ENCODE measurements at regions not wholly inside any gene's neighbourhood (a gene's known extent, or its start where the extent isn't known, plus 50 kb on each side); places are given as distances from the start of the nearest gene placed in this dataset.

DNA sequence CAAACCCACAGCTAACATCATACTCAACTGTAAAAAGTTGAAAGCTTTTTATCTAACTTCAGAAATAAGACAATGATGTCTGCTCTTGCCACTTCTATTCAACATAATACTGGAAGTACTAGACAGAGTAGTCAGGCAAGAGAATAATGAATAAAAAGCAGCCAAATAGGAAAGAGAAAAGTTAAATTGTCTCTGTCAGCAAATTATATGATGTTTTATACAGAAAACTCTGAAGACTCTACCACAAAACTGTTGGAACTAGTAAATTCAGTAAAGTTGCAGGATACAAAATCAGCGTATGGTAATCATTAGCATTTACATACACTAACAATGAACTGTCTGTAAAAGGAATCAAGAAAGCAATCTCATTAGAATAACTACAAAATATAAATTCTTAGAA, 752.9 kb upstream of the CT83 start:
- ChIA-PET POLR2A (no interaction called here), CTCF (no interaction called here)
- TF ChIP-seq LEF1 (IDR thresholded peaks at IDR 0.05; ENCODE audit: borderline replicate concordance) = no peak
- no peak for TF ChIP-seq FOXK2 (IDR thresholded peaks at IDR 0.05)
- no peak for TF ChIP-seq HDGF (IDR thresholded peaks at IDR 0.05; ENCODE audit: borderline replicate concordance)
- no peak for TF ChIP-seq TARDBP (IDR thresholded peaks at IDR 0.05)
- no peak for TF ChIP-seq ELF4 (IDR thresholded peaks at IDR 0.05)
- no peak for TF ChIP-seq CTBP1 (IDR thresholded peaks at IDR 0.05; ENCODE audit: borderline replicate concordance)
- TF ChIP-seq, protein P1, sequence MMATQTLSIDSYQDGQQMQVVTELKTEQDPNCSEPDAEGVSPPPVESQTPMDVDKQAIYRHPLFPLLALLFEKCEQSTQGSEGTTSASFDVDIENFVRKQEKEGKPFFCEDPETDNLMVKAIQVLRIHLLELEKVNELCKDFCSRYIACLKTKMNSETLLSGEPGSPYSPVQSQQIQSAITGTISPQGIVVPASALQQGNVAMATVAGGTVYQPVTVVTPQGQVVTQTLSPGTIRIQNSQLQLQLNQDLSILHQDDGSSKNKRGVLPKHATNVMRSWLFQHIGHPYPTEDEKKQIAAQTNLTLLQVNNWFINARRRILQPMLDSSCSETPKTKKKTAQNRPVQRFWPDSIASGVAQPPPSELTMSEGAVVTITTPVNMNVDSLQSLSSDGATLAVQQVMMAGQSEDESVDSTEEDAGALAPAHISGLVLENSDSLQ (IDR thresholded peaks at IDR 0.05) = no peak
- no peak for TF ChIP-seq ZNF384 (IDR thresholded peaks at IDR 0.05)
- no peak for TF ChIP-seq NFRKB (IDR thresholded peaks at IDR 0.05)
- TF ChIP-seq FOXM1 (IDR thresholded peaks at IDR 0.05; ENCODE audit: borderline replicate concordance) = no peak
- TF ChIP-seq BHLHE40 (IDR thresholded peaks at IDR 0.05; ENCODE audit: borderline replicate concordance) = no peak
- TF ChIP-seq ARNT (IDR thresholded peaks at IDR 0.05) = no peak
- TF ChIP-seq L3MBTL2 (conservative IDR thresholded peaks at IDR 0.05) = no peak
- TF ChIP-seq SP1 (IDR thresholded peaks at IDR 0.05) = no peak
- TF ChIP-seq FOXA1 (IDR thresholded peaks at IDR 0.05) = no peak
- TF ChIP-seq SUZ12 (IDR thresholded peaks at IDR 0.05) = no peak
- DNase-seq (ENCODE audit: extremely low spot score) = no peak

DNA sequence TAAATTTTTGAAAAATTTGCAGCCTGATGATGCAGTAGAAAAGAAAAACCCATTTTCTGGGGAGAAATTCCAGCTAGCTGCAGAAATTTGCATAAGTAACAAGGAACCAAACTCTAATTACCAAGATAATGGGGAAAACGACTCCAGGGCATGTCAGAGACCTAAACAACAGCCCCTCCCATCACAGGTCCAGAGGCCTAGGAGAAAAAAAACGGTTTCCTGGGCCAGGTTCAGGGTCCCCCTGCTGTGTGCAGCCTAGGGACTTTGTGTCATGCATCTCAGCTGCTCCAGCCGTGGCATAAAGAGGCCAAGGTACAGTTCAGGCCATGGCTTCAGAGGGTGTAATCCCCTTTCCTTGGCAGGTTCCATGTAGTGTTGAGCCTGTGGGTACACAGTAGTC, 733.7 kb upstream of the CT83 start:
- POLR2A ChIA-PET = no interaction called here
- DNase-seq (ENCODE audit: extremely low spot score) = no peak
- CTCF ChIA-PET = no interaction called here
- TF ChIP-seq NFRKB (IDR thresholded peaks at IDR 0.05) = no peak
- no peak for TF ChIP-seq FOXM1 (IDR thresholded peaks at IDR 0.05; ENCODE audit: borderline replicate concordance)
- no peak for TF ChIP-seq TARDBP (IDR thresholded peaks at IDR 0.05)
- TF ChIP-seq, protein P1 (IDR thresholded peaks at IDR 0.05) = no peak
- no peak for TF ChIP-seq SUZ12 (IDR thresholded peaks at IDR 0.05)
- TF ChIP-seq SP1 (IDR thresholded peaks at IDR 0.05) = no peak
- no peak for TF ChIP-seq FOXK2 (IDR thresholded peaks at IDR 0.05)
- no peak for TF ChIP-seq L3MBTL2 (conservative IDR thresholded peaks at IDR 0.05)
- TF ChIP-seq LEF1 (IDR thresholded peaks at IDR 0.05; ENCODE audit: borderline replicate concordance) = no peak
- TF ChIP-seq ARNT (IDR thresholded peaks at IDR 0.05) = no peak
- no peak for TF ChIP-seq ZNF384 (IDR thresholded peaks at IDR 0.05)
- no peak for TF ChIP-seq CTBP1 (IDR thresholded peaks at IDR 0.05; ENCODE audit: borderline replicate concordance)
- no peak for TF ChIP-seq ELF4 (IDR thresholded peaks at IDR 0.05)
- TF ChIP-seq FOXA1 (IDR thresholded peaks at IDR 0.05) = no peak
- TF ChIP-seq BHLHE40 (IDR thresholded peaks at IDR 0.05; ENCODE audit: borderline replicate concordance) = no peak
- TF ChIP-seq HDGF (IDR thresholded peaks at IDR 0.05; ENCODE audit: borderline replicate concordance) = no peak

DNA sequence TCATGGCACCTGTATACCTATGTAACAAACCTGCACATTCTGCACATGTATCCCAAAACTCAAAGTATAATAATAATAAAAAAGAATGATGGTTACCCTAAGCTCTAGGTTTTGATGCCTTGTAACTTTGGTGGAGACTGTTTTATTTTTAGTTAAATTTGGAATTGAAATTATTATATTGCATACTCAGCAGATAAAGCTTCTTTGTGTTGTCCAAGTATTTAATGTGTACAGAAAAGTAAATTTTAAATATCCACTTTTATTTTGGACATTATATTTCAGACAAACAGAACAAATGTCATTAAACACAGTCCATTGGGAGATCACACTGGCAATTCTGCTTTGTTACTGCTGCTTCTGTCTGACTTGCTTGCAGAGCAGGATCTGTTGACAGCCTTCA, 684.5 kb upstream of the CT83 start:
- ChIA-PET POLR2A (no interaction called here), CTCF (no interaction called here)
- no peak for TF ChIP-seq ELF4 (IDR thresholded peaks at IDR 0.05)
- TF ChIP-seq BHLHE40 (IDR thresholded peaks at IDR 0.05; ENCODE audit: borderline replicate concordance) = no peak
- TF ChIP-seq ZNF384 (IDR thresholded peaks at IDR 0.05) = no peak
- no peak for TF ChIP-seq TARDBP (IDR thresholded peaks at IDR 0.05)
- TF ChIP-seq L3MBTL2 (conservative IDR thresholded peaks at IDR 0.05) = no peak
- TF ChIP-seq, protein P1 (IDR thresholded peaks at IDR 0.05) = no peak
- TF ChIP-seq FOXA1 (IDR thresholded peaks at IDR 0.05) = no peak
- no peak for DNase-seq (ENCODE audit: extremely low spot score)

DNA sequence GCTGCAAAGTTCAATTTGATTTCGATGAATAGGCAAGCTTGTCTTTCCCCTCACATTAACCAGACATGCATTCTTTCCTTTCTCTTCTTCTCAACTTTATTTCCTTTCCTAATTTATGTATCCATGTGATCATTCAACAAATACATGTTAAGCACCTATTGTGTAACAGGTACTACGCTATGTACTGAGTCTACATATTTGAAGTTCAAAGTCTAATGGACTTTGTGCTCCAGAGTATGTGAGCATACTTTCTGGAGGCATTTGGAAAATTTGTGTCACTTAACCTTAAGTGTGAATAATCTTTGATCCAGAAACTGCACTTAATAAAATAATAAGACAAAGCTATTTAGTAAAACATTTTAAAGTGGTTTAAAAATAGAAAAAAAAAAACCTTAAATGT, 675.3 kb upstream of the CT83 start:
- TF ChIP-seq TARDBP (IDR thresholded peaks at IDR 0.05) (no peak), SUZ12 (IDR thresholded peaks at IDR 0.05) (no peak), FOXK2 (IDR thresholded peaks at IDR 0.05) (no peak), L3MBTL2 (conservative IDR thresholded peaks at IDR 0.05) (no peak)
- CTCF ChIA-PET = no interaction called here
- no peak for DNase-seq (ENCODE audit: extremely low spot score)
- POLR2A ChIA-PET = no interaction called here

DNA sequence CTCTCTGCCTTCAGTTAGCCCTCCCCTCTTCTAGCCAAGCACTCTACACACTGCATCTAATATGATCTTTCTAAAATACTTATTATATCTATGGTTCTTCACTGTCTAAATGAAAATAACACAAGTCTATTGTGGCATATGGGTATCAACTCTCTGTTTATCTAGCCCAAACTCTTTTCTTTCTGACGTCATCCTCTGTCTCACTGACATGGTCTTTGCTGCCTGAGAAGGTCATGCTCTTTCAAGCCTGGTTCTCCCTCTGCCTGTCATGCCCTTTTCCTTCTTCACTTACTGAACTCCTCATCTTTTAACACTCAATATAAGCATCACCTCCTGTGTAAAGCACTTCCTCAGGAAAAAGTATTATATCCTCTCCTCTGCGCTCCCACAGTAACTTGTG, 672.2 kb upstream of the CT83 start:
- POLR2A ChIA-PET = no interaction called here
- no peak for DNase-seq (ENCODE audit: extremely low spot score)
- TF ChIP-seq NFRKB (IDR thresholded peaks at IDR 0.05) (no peak), FOXA1 (IDR thresholded peaks at IDR 0.05) (no peak), FOXM1 (IDR thresholded peaks at IDR 0.05; ENCODE audit: borderline replicate concordance) (no peak), SUZ12 (IDR thresholded peaks at IDR 0.05) (no peak)
- CTCF ChIA-PET = no interaction called here

DNA sequence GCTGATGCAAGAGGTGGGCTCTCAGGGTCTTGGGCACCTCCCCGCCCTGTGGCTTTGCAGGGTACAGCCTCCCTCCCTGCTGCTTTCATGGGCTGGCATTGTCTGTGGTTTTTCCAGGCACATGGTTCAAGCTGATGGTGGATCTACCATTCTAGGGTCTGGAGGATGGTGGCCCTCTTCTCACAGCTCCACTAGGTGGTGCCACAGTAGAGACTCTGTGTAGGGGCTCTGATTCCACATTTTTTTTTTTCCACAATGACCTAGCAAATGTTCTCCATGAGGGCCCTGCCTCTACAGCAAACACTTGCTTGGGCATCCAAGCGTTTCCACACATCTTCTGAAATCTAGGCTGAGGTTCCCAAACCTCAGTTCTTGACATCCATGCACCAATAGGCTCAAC, 657.9 kb upstream of the CT83 start:
- CTCF ChIA-PET = no interaction called here
- no peak for TF ChIP-seq LEF1 (IDR thresholded peaks at IDR 0.05; ENCODE audit: borderline replicate concordance)
- no peak for TF ChIP-seq SP1 (IDR thresholded peaks at IDR 0.05)
- no peak for TF ChIP-seq HDGF (IDR thresholded peaks at IDR 0.05; ENCODE audit: borderline replicate concordance)
- TF ChIP-seq BHLHE40 (IDR thresholded peaks at IDR 0.05; ENCODE audit: borderline replicate concordance) = no peak
- no peak for TF ChIP-seq CTBP1 (IDR thresholded peaks at IDR 0.05; ENCODE audit: borderline replicate concordance)
- TF ChIP-seq ELF4 (IDR thresholded peaks at IDR 0.05) = no peak
- DNase-seq (ENCODE audit: extremely low spot score) = no peak
- POLR2A ChIA-PET = no interaction called here

DNA sequence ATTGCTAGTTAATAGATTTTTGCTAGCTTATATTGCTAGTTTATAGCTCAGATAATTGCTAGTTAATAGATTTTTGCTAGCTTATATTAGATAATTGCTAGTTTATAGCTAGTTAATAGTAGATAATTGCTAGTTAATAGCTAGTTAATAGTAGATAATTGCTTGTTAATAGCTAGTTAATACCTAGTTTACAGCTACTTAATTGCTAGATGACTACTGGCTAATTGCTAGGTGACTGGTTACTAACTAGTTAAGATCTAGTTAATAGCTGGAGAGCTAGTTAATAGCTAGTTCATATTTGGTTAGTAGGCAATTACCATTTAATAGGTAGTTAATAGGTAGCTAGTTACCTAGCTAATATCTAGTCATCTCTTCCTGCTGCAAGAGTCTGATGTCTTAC, 633.8 kb upstream of the CT83 start:
- TF ChIP-seq SP1 (IDR thresholded peaks at IDR 0.05) = no peak
- TF ChIP-seq, protein P1 (IDR thresholded peaks at IDR 0.05) = no peak
- TF ChIP-seq ELF4 (IDR thresholded peaks at IDR 0.05) = no peak
- no peak for TF ChIP-seq HDGF (IDR thresholded peaks at IDR 0.05; ENCODE audit: borderline replicate concordance)
- no peak for TF ChIP-seq SUZ12 (IDR thresholded peaks at IDR 0.05)
- TF ChIP-seq FOXM1 (IDR thresholded peaks at IDR 0.05; ENCODE audit: borderline replicate concordance) = no peak
- no peak for TF ChIP-seq TARDBP (IDR thresholded peaks at IDR 0.05)
- TF ChIP-seq ARNT (IDR thresholded peaks at IDR 0.05) = no peak
- no peak for TF ChIP-seq BHLHE40 (IDR thresholded peaks at IDR 0.05; ENCODE audit: borderline replicate concordance)
- no peak for TF ChIP-seq L3MBTL2 (conservative IDR thresholded peaks at IDR 0.05)
- TF ChIP-seq NFRKB (IDR thresholded peaks at IDR 0.05) = no peak
- no peak for TF ChIP-seq ZNF384 (IDR thresholded peaks at IDR 0.05)
- no peak for TF ChIP-seq FOXK2 (IDR thresholded peaks at IDR 0.05)
- ChIA-PET CTCF (no interaction called here), POLR2A (no interaction called here)
- no peak for DNase-seq (ENCODE audit: extremely low spot score)
